ENCODE measurements at regions not wholly inside any gene's neighbourhood (a gene's known extent, or its start where the extent isn't known, plus 50 kb on each side); places are given as distances from the start of the nearest gene placed in this dataset.
"Not testable (repeated sequence)": the region's sequence is repeated elsewhere in the genome, so short reads cannot be mapped to it uniquely, and the experiment has no call there.

GRCh38 chr16:5247403-5247802 is 149.8 kb upstream of the EEF2KMT start:
- not testable (repeated sequence) for TF ChIP-seq CTCF, POLR2A, POLR2AphosphoS5 (IDR thresholded peaks at IDR 0.05)
